GM10266 (cell line): ENCODE measurements at regions not wholly inside any gene's neighbourhood (a gene's known extent, or its start where the extent isn't known, plus 50 kb on each side); places are given as distances from the start of the nearest gene placed in this dataset.

Experiments used
- DNase-seq: peaks from one replicate; pipeline ENCODE4 v3.0.0; 2012; ENCODE audit errors: extremely low spot score
- CTCF ChIP-seq: IDR thresholded peaks from 2 replicates; pipeline ENCODE4 v1.5.1; 2012; ENCODE audit warnings: mild to moderate bottlenecking, low read depth; ENCODE audit not compliant: control insufficient read depth, insufficient read depth; ENCODE audit errors: missing control alignments

GRCh38 chr11:80227915-80228314, 787.1 kb upstream of the TENM4 start:
- TF ChIP-seq CTCF = no peak
- DNase-seq = no peak

GRCh38 chr11:80214413-80214812, 773.6 kb upstream of the TENM4 start:
- no peak for DNase-seq
- TF ChIP-seq CTCF = no peak

- no peak for TF ChIP-seq CTCF
- no peak for DNase-seq
These were observed 770.8 kb upstream of the TENM4 start for GRCh38 chr11:80211673-80212072.

GRCh38 chr11:80204021-80204420, 763.2 kb upstream of the TENM4 start:
- TF ChIP-seq CTCF = no peak
- DNase-seq = no peak

- no peak for TF ChIP-seq CTCF
- no peak for DNase-seq
These were observed 756.2 kb upstream of the TENM4 start for GRCh38 chr11:80196932-80197554.

GRCh38 chr11:80196041-80196440, 755.2 kb upstream of the TENM4 start:
- DNase-seq = no peak
- no peak for TF ChIP-seq CTCF

GRCh38 chr11:80194625-80195024, 753.8 kb upstream of the TENM4 start:
- no peak for TF ChIP-seq CTCF
- no peak for DNase-seq
